A673 (cell line): ENCODE measurements at regions not wholly inside any gene's neighbourhood (a gene's known extent, or its start where the extent isn't known, plus 50 kb on each side); places are given as distances from the start of the nearest gene placed in this dataset.

Source experiments
- BruUV-seq: library from RNA; stranded (reverse); fragments of 400-500 nt; replicated peaks from 2 replicates; lab custom pipeline; 2021; lab: Mats Ljungman, UMichigan
- CTCF ChIA-PET: fragments of 300-600 bp; sonication (Branson Sonifier 250); formaldehyde crosslinking; loops from one replicate; lab custom pipeline; 2022; ENCODE audit warnings: antibody characterized with exemption; lab: Charles Lee
- POLR2A ChIA-PET: fragments of 300-600 bp; sonication (Branson Sonifier 250); formaldehyde crosslinking; loops from one replicate; lab custom pipeline; 2022; ENCODE audit warnings: antibody characterized with exemption; ENCODE audit not compliant: low non-redundant PET; lab: Charles Lee
- DNase-seq: peaks from one replicate; pipeline ENCODE4 v3.0.0-alpha.2; 2015; ENCODE audit warnings: low spot score
- H3K27ac ChIP-seq: fragments of 200-600 bp; sonication (generic); 2 replicates; pipeline ENCODE4 v1.5.1; 2016; ENCODE audit warnings: mixed run types, low read depth, mild to moderate bottlenecking, mixed read lengths, antibody characterized with exemption, low read length; ENCODE audit not compliant: poor library complexity, severe bottlenecking
- H3K27me3 ChIP-seq: fragments of 200-600 bp; sonication (generic); replicated peaks from 2 replicates; pipeline ENCODE4 v1.6.1; 2017; ENCODE audit warnings: mixed run types, low read depth, mild to moderate bottlenecking, mixed read lengths, antibody characterized with exemption, low read length; ENCODE audit not compliant: insufficient read depth, poor library complexity
- H3K36me3 ChIP-seq: fragments of 200-600 bp; sonication (generic); 2 replicates; pipeline ENCODE4 v1.6.1; 2016; ENCODE audit warnings: mixed run types, mild to moderate bottlenecking, mixed read lengths, antibody characterized with exemption, low read length; ENCODE audit not compliant: insufficient read depth, poor library complexity, severe bottlenecking
- H3K4me1 ChIP-seq: fragments of 200-600 bp; sonication (generic); 2 replicates; pipeline ENCODE4 v1.6.1; 2017; ENCODE audit warnings: mixed run types, mild to moderate bottlenecking, mixed read lengths, antibody characterized with exemption, low read length; ENCODE audit not compliant: insufficient read depth, poor library complexity, severe bottlenecking
- H3K4me3 ChIP-seq: fragments of 200-600 bp; sonication (generic); 2 replicates; pipeline ENCODE4 v1.5.1; 2016; ENCODE audit warnings: low read depth, mixed run types, mild to moderate bottlenecking, mixed read lengths, low read length; ENCODE audit not compliant: poor library complexity, severe bottlenecking
- H3K9me3 ChIP-seq: fragments of 200-600 bp; sonication (generic); 2 replicates; pipeline ENCODE4 v1.6.1; 2016; ENCODE audit warnings: mixed run types, low read depth, mild to moderate bottlenecking, mixed read lengths, antibody characterized with exemption, low read length; ENCODE audit not compliant: poor library complexity, severe bottlenecking
- CTCF ChIP-seq: fragments of 300-800, 200-600 bp; sonication (generic); conservative IDR thresholded peaks from 2 replicates; pipeline ENCODE4 v1.5.1; 2017; ENCODE audit warnings: low read depth, mild to moderate bottlenecking, antibody characterized with exemption, low read length, moderate library complexity, mixed read lengths
- EZH2 ChIP-seq: fragments of 200-600 bp; sonication (generic); IDR thresholded peaks from 2 replicates; pipeline ENCODE4 v1.6.1; 2017; ENCODE audit warnings: borderline replicate concordance, low read depth, mild to moderate bottlenecking, mixed read lengths, antibody characterized with exemption, low read length; ENCODE audit not compliant: poor library complexity, severe bottlenecking
- intact Hi-C: fragments of 100-400 bp; cut with micrococcal nuclease; formaldehyde crosslinking; loops from one replicate; pipeline ENCODE4 v1.10.0; 2022; ENCODE audit not compliant: unreplicated experiment

DNA sequence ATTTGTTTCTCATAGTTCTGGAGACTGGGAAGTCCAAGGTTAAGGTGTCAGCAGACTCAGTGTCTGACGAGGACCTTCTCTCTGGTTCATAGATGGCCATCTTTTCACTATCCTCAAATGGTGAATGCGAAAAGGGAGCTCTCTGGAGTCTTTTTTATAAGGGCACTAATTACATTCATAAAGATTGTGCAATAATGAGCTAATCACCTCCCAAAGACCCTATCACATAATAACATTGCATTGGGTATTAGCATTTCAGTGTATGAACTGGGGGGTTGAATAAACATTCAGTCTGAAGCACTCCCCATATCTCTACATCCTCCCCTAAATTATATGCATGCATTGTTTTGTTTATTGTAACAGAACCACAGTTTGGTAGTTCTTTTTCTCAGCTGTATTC, 1086.5 kb downstream of the CDH11 start:
- BruUV-seq = no TSS peak
- H3K27ac ChIP-seq = no peak overlapping the region
- intact Hi-C loops = no loop called here
- TF ChIP-seq EZH2 = no peak
- no peak for TF ChIP-seq CTCF
- CTCF ChIA-PET = no interaction called here
- no peak overlapping the region for H3K4me3 ChIP-seq
- POLR2A ChIA-PET = no interaction called here
- no peaks in the 10 kb centered on the region for H3K4me1 ChIP-seq
- H3K9me3 ChIP-seq = no peaks in the 10 kb centered on the region
- H3K36me3 ChIP-seq = no peaks in the 10 kb centered on the region
- DNase-seq = no peak
- peaks cover 3% of the 10 kb centered on the region for H3K27me3 ChIP-seq

GRCh38 chr16:64019339-64019738, 1102.5 kb downstream of the CDH11 start:
- ChIA-PET CTCF (no interaction called here), POLR2A (no interaction called here)
- H3K27me3 ChIP-seq = no peaks in the 10 kb centered on the region
- H3K9me3 ChIP-seq = no peaks in the 10 kb centered on the region
- H3K36me3 ChIP-seq = no peaks in the 10 kb centered on the region
- DNase-seq = no peak
- H3K4me1 ChIP-seq = peaks cover 14% of the 10 kb centered on the region
- TF ChIP-seq EZH2 (no peak), CTCF (no peak)
- intact Hi-C loops = no loop called here
- no peak overlapping the region for H3K27ac ChIP-seq
- BruUV-seq = no TSS peak
- no peak overlapping the region for H3K4me3 ChIP-seq

- H3K27ac ChIP-seq = no peak overlapping the region
- no peaks in the 10 kb centered on the region for H3K27me3 ChIP-seq
- no TSS peak for BruUV-seq
- no peak for TF ChIP-seq EZH2
- no peak for TF ChIP-seq CTCF
- no peaks in the 10 kb centered on the region for H3K36me3 ChIP-seq
- H3K4me1 ChIP-seq = peaks cover 14% of the 10 kb centered on the region
- intact Hi-C loops = no loop called here
- ChIA-PET POLR2A (interaction anchor here (0.6 kb wide), 1 partner anchor 597 kb away, joined by 3 read pairs; no protein-coding TSS in a partner anchor), CTCF (no interaction called here)
- DNase-seq = peak; percentile 74
- H3K9me3 ChIP-seq = no peaks in the 10 kb centered on the region
- no peak overlapping the region for H3K4me3 ChIP-seq
These were observed 1104.1 kb downstream of the CDH11 start for GRCh38 chr16:64017796-64018195.
